A673 (cell line): ENCODE measurements at regions not wholly inside any gene's neighbourhood (a gene's known extent, or its start where the extent isn't known, plus 50 kb on each side); places are given as distances from the start of the nearest gene placed in this dataset.

Experiments
- CTCF ChIP-seq: fragments of 300-800, 200-600 bp; sonication (generic); conservative IDR thresholded peaks from 2 replicates; pipeline ENCODE4 v1.5.1; 2017; ENCODE audit warnings: low read depth, mild to moderate bottlenecking, antibody characterized with exemption, low read length, moderate library complexity, mixed read lengths
- EZH2 ChIP-seq: fragments of 200-600 bp; sonication (generic); IDR thresholded peaks from 2 replicates; pipeline ENCODE4 v1.6.1; 2017; ENCODE audit warnings: borderline replicate concordance, low read depth, mild to moderate bottlenecking, mixed read lengths, antibody characterized with exemption, low read length; ENCODE audit not compliant: poor library complexity, severe bottlenecking

DNA sequence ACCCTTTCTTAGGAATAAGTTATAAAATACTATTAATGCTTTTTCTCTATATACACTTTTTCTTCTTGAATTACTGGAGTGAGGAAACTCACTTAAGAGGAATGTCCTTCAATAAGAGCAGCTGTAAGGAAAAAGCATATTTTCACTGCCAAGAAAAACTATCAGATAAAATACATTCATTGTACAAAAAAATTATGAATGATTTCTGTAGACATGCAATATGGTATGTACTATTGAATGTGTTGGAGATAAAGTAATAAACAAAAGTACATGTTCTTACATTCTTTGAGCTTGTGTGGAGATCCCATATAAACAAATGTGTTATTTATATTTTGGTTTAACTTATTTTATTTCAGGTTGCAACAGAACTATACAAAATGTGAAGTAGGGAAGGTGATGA is 241.0 kb upstream of the ZNF717 start:
- TF ChIP-seq CTCF (no peak), EZH2 (no peak)
